Glutamatergic neuron (in vitro differentiated cells): ENCODE measurements at regions not wholly inside any gene's neighbourhood (a gene's known extent, or its start where the extent isn't known, plus 50 kb on each side); places are given as distances from the start of the nearest gene placed in this dataset.
A peak's percentile ranks its signal among the peaks of the same experiment; 100 is the strongest.

Experiments used
- DNase-seq: peaks from one replicate; pipeline ENCODE4 v3.0.0; 2022
- H3K27ac Mint-ChIP-seq: one replicate; pipeline ENCODE4 v1.8.0; 2020; ENCODE audit warnings: mild to moderate bottlenecking, mixed read lengths, inconsistent platforms; ENCODE audit not compliant: unreplicated experiment
- H3K27me3 Mint-ChIP-seq: one replicate; pipeline ENCODE4 v1.8.0; 2020; ENCODE audit warnings: mild to moderate bottlenecking, moderate library complexity, mixed read lengths, inconsistent platforms; ENCODE audit not compliant: unreplicated experiment
- H3K36me3 Mint-ChIP-seq: one replicate; pipeline ENCODE4 v1.8.0; 2020; ENCODE audit warnings: mild to moderate bottlenecking, mixed read lengths, inconsistent platforms; ENCODE audit not compliant: unreplicated experiment
- H3K4me1 Mint-ChIP-seq: one replicate; pipeline ENCODE4 v1.8.0; 2020; ENCODE audit warnings: mild to moderate bottlenecking, low read depth, mixed read lengths, inconsistent platforms; ENCODE audit not compliant: unreplicated experiment
- H3K4me3 Mint-ChIP-seq: one replicate; pipeline ENCODE4 v1.8.0; 2020; ENCODE audit warnings: mild to moderate bottlenecking, mixed read lengths, inconsistent platforms; ENCODE audit not compliant: unreplicated experiment
- H3K9me3 Mint-ChIP-seq: one replicate; pipeline ENCODE4 v1.8.0; 2020; ENCODE audit warnings: mild to moderate bottlenecking, moderate library complexity, mixed read lengths, inconsistent platforms; ENCODE audit not compliant: unreplicated experiment
- CTCF ChIP-seq: fragments of 200-600 bp; sonication (generic); IDR thresholded peaks from one replicate; pipeline ENCODE4 v1.5.0; 2021; ENCODE audit not compliant: partially characterized antibody, unreplicated experiment

GRCh38 chr4:179130122-179130714 lies 1688.0 kb upstream of the AGA start:
- Mint-ChIP-seq H3K9me3 (no peaks in the 10 kb centered on the region), H3K27me3 (no peaks in the 10 kb centered on the region)
- no peak for DNase-seq

GRCh38 chr4:179145746-179146525 lies 1703.7 kb upstream of the AGA start:
- Mint-ChIP-seq H3K36me3 (no peaks in the 10 kb centered on the region), H3K4me1 (no peaks in the 10 kb centered on the region), H3K9me3 (no peaks in the 10 kb centered on the region), H3K27ac (no peak overlapping the region), H3K4me3 (no peak overlapping the region), H3K27me3 (no peaks in the 10 kb centered on the region)
- no peak for TF ChIP-seq CTCF
- no peak for DNase-seq

More at GRCh38 chr4:179130122-179130714, 1688.0 kb upstream of the AGA start:
- H3K27ac Mint-ChIP-seq = no peak overlapping the region
- TF ChIP-seq CTCF = no peak
- H3K4me3 Mint-ChIP-seq = no peak overlapping the region
- H3K4me1 Mint-ChIP-seq = peaks cover 6% of the 10 kb centered on the region
- H3K36me3 Mint-ChIP-seq = no peaks in the 10 kb centered on the region

- no peak overlapping the region for H3K27ac Mint-ChIP-seq
- H3K9me3 Mint-ChIP-seq = no peaks in the 10 kb centered on the region
- TF ChIP-seq CTCF = no peak
- DNase-seq = no peak
- no peaks in the 10 kb centered on the region for H3K27me3 Mint-ChIP-seq
- H3K36me3 Mint-ChIP-seq = no peaks in the 10 kb centered on the region
- no peak overlapping the region for H3K4me3 Mint-ChIP-seq
- H3K4me1 Mint-ChIP-seq = no peaks in the 10 kb centered on the region
Observed at GRCh38 chr4:179151770-179152169, 1709.5 kb upstream of the AGA start.

- no peaks in the 10 kb centered on the region for H3K9me3 Mint-ChIP-seq
- DNase-seq = no peak
- H3K36me3 Mint-ChIP-seq = no peaks in the 10 kb centered on the region
- no peaks in the 10 kb centered on the region for H3K27me3 Mint-ChIP-seq
- no peak for TF ChIP-seq CTCF
- peaks cover 15% of the 10 kb centered on the region for H3K4me1 Mint-ChIP-seq
- no peak overlapping the region for H3K4me3 Mint-ChIP-seq
- peak overlapping the region; percentile 23 for H3K27ac Mint-ChIP-seq
Observed at GRCh38 chr4:179163147-179163546, 1720.9 kb upstream of the AGA start.
